Spleen (tissue), 7 donors: ENCODE measurements at regions not wholly inside any gene's neighbourhood (a gene's known extent, or its start where the extent isn't known, plus 50 kb on each side); places are given as distances from the start of the nearest gene placed in this dataset.

Experiments
- CTCF ChIP-seq, 11 experiments: fragments of 200-600 bp in 7 of 11; fragments of 450-650 bp in 4 of 11; sonication (generic) in 4 of 11; IDR thresholded peaks in 8 of 11; conservative IDR thresholded peaks in 3 of 11; 1 replicate in 7 of 11; 2 replicates in 4 of 11; pipeline versions ENCODE4 v1.4.0 to v1.8.0; 2016 to 2021; ENCODE audit warnings: antibody characterized with exemption in 11 of 11, inconsistent platforms in 4 of 11, mild to moderate bottlenecking in 1 of 11
- POLR2A ChIP-seq, 3 donors: fragments of 450-650 bp; IDR thresholded peaks; one replicate each; pipeline ENCODE4 v1.5.1; 2017; ENCODE audit warnings: antibody characterized with exemption in 3 of 3, mild to moderate bottlenecking in 1 of 3
- POLR2AphosphoS5 ChIP-seq, 3 donors: sonication (generic); formaldehyde crosslinking; IDR thresholded peaks; one replicate each; pipeline ENCODE4 v1.5.1; 2017; ENCODE audit warnings: antibody characterized with exemption in 3 of 3
- donor health status: DM: no; HTN: no; CAD: no; lungs with moderate emphysema.
- donor health status: DM: no; HTN: no; CAD: no.
- donor health status: DM: no; HTN: no; CAD: no.

- TF ChIP-seq POLR2A (IDR thresholded peaks at IDR 0.05) (no peak), CTCF (IDR thresholded peaks at IDR 0.05 in 8 of 11, conservative IDR thresholded peaks at IDR 0.05 in 3 of 11) (no peak), POLR2AphosphoS5 (IDR thresholded peaks at IDR 0.05) (no peak)
Observed at GRCh38 chr6:113433335-113433991, 423.7 kb upstream of the MARCKS start.
